Keratinocyte (primary cell): ENCODE measurements at regions not wholly inside any gene's neighbourhood (a gene's known extent, or its start where the extent isn't known, plus 50 kb on each side); places are given as distances from the start of the nearest gene placed in this dataset.

Experiments
- EZH2 ChIP-seq: IDR thresholded peaks from one replicate; pipeline ENCODE4 v1.6.1; 2012; ENCODE audit warnings: inconsistent platforms, mild to moderate bottlenecking, low read length, moderate library complexity
- TF ChIP-seq, protein P1 (sequence below), 3 experiments: IDR thresholded peaks in 1 of 3; conservative IDR thresholded peaks in 1 of 3; optimal IDR thresholded peaks in 1 of 3; 2 replicates in 2 of 3; 3 replicates in 1 of 3; pipeline versions ENCODE3 to v1.5.1; 2011; ENCODE audit warnings: low read length in 3 of 3, mild to moderate bottlenecking in 3 of 3, moderate library complexity in 2 of 3, control low read depth in 1 of 3, inconsistent platforms in 1 of 3; ENCODE audit not compliant: insufficient read depth in 2 of 3; ENCODE audit errors: extremely low read depth in 1 of 3

DNA sequence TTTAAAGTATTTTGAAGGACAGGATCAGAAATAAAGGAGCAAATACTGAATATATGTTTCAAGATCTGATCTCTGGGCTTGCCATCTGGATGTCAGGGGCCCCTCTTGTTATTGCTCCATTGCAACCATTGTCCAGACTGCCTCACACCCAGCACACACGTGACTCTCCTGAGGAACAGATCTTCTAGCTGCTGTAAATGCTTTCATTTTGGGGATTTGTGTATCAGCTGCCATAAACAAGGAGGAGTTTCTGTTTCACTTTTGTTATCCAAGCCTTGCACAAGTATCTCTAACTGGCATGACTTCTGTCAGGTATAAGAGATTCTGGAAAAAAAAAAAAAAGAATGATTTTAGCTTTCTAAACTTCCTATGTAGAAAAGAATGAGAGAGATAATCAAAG, 1624.1 kb upstream of the PRR20A start:
- TF ChIP-seq, protein P1, sequence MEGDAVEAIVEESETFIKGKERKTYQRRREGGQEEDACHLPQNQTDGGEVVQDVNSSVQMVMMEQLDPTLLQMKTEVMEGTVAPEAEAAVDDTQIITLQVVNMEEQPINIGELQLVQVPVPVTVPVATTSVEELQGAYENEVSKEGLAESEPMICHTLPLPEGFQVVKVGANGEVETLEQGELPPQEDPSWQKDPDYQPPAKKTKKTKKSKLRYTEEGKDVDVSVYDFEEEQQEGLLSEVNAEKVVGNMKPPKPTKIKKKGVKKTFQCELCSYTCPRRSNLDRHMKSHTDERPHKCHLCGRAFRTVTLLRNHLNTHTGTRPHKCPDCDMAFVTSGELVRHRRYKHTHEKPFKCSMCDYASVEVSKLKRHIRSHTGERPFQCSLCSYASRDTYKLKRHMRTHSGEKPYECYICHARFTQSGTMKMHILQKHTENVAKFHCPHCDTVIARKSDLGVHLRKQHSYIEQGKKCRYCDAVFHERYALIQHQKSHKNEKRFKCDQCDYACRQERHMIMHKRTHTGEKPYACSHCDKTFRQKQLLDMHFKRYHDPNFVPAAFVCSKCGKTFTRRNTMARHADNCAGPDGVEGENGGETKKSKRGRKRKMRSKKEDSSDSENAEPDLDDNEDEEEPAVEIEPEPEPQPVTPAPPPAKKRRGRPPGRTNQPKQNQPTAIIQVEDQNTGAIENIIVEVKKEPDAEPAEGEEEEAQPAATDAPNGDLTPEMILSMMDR (optimal IDR thresholded peaks at IDR 0.05 in 1 of 3, IDR thresholded peaks at IDR 0.05 in 1 of 3, conservative IDR thresholded peaks at IDR 0.05 in 1 of 3; ENCODE audit: extremely low read depth in 1 of 3, insufficient read depth in 2 of 3, low read length in 3 of 3): no peak
- TF ChIP-seq EZH2: no peak
